ENCODE measurements at regions not wholly inside any gene's neighbourhood (a gene's known extent, or its start where the extent isn't known, plus 50 kb on each side); places are given as distances from the start of the nearest gene placed in this dataset.
A peak's percentile ranks its signal among the peaks of the same experiment; 100 is the strongest.
"Not testable (repeated sequence)": the region's sequence is repeated elsewhere in the genome, so short reads cannot be mapped to it uniquely, and the experiment has no call there.

- H3K9ac ChIP-seq (ENCODE audit: extremely low read depth, low read length, poor library complexity, severe bottlenecking): no peak overlapping the region
- 87 to 100% methylated on average over 2 to 3 of the region's 3 CpGs for WGBS, 2 experiments (ENCODE audit: insufficient coverage in 1 of 2, insufficient read length in 1 of 2)
- Mint-ChIP-seq H3K9me3 (peaks cover 6% of the 10 kb centered on the region), H3K4me1 (no peaks in the 10 kb centered on the region), H3K27ac (no peak overlapping the region), H3K36me3 (ENCODE audit: low read depth) (no peaks in the 10 kb centered on the region), H3K4me3 (no peak overlapping the region), H3K27me3 (ENCODE audit: insufficient read depth) (peaks cover 3% of the 10 kb centered on the region)
- H3K9me3 ChIP-seq (ENCODE audit: control insufficient read depth, low read length): no peaks in the 10 kb centered on the region
- H3K27me3 ChIP-seq (ENCODE audit: control insufficient read depth, insufficient read depth, low read length, poor library complexity, severe bottlenecking): no peaks in the 10 kb centered on the region
- H3K4me3 ChIP-seq (ENCODE audit: low read length): no peak overlapping the region
- no peaks in the 10 kb centered on the region for H3K4me1 ChIP-seq (ENCODE audit: control insufficient read depth, insufficient read depth, low read length)
- no peak for TF ChIP-seq CTCF (conservative IDR thresholded peaks at IDR 0.05)
- peak; percentile 6 for DNase-seq
- no peaks in the 10 kb centered on the region for H3K36me3 ChIP-seq (ENCODE audit: control insufficient read depth, insufficient read depth, low read length)
- H3K27ac ChIP-seq (ENCODE audit: low read depth, low read length): no peak overlapping the region
These were observed 137.3 kb upstream of the FHL2 start for GRCh38 chr2:105536175-105536574.

- H3K36me3 ChIP-seq (ENCODE audit: control insufficient read depth, insufficient read depth, low read length); H3K27ac ChIP-seq (ENCODE audit: low read depth, low read length); H3K36me3 Mint-ChIP-seq (ENCODE audit: low read depth); H3K27ac Mint-ChIP-seq; DNase-seq; H3K27me3 Mint-ChIP-seq (ENCODE audit: insufficient read depth); H3K4me3 Mint-ChIP-seq; H3K9ac ChIP-seq (ENCODE audit: extremely low read depth, low read length, poor library complexity, severe bottlenecking); H3K4me3 ChIP-seq (ENCODE audit: low read length); H3K9me3 ChIP-seq (ENCODE audit: control insufficient read depth, low read length); H3K27me3 ChIP-seq (ENCODE audit: control insufficient read depth, insufficient read depth, low read length, poor library complexity, severe bottlenecking); H3K9me3 Mint-ChIP-seq; H3K4me1 Mint-ChIP-seq; H3K4me1 ChIP-seq (ENCODE audit: control insufficient read depth, insufficient read depth, low read length): not testable (repeated sequence)
These were observed 130.4 kb upstream of the FHL2 start for GRCh38 chr2:105529258-105529657.

- Mint-ChIP-seq H3K4me3 (no peak overlapping the region), H3K27ac (no peak overlapping the region), H3K27me3 (ENCODE audit: insufficient read depth) (no peaks in the 10 kb centered on the region), H3K36me3 (ENCODE audit: low read depth) (no peaks in the 10 kb centered on the region), H3K9me3 (no peaks in the 10 kb centered on the region), H3K4me1 (no peaks in the 10 kb centered on the region)
- H3K9ac ChIP-seq (ENCODE audit: extremely low read depth, low read length, poor library complexity, severe bottlenecking): no peak overlapping the region
- H3K4me1 ChIP-seq (ENCODE audit: control insufficient read depth, insufficient read depth, low read length): no peaks in the 10 kb centered on the region
- 84 to 86% methylated on average over 17 to 30 of the region's 30 CpGs for WGBS, 2 experiments (ENCODE audit: insufficient coverage in 1 of 2, insufficient read length in 1 of 2)
- TF ChIP-seq CTCF (conservative IDR thresholded peaks at IDR 0.05): no peak
- no peaks in the 10 kb centered on the region for H3K27me3 ChIP-seq (ENCODE audit: control insufficient read depth, insufficient read depth, low read length, poor library complexity, severe bottlenecking)
- no peaks in the 10 kb centered on the region for H3K9me3 ChIP-seq (ENCODE audit: control insufficient read depth, low read length)
- no peak overlapping the region for H3K4me3 ChIP-seq (ENCODE audit: low read length)
- H3K27ac ChIP-seq (ENCODE audit: low read depth, low read length): no peak overlapping the region
- DNase-seq: peak; percentile 83
- no peaks in the 10 kb centered on the region for H3K36me3 ChIP-seq (ENCODE audit: control insufficient read depth, insufficient read depth, low read length)
These were observed 127.4 kb upstream of the FHL2 start for GRCh38 chr2:105526000-105526925.

Measured in endodermal cell (in vitro differentiated cells).